GM04503 (cell line): ENCODE measurements at regions not wholly inside any gene's neighbourhood (a gene's known extent, or its start where the extent isn't known, plus 50 kb on each side); places are given as distances from the start of the nearest gene placed in this dataset.
A peak's percentile ranks its signal among the peaks of the same experiment; 100 is the strongest.

Experiments
- DNase-seq: peaks from one replicate; pipeline ENCODE4 v3.0.0-alpha.2; 2012; ENCODE audit warnings: low read depth

GRCh38 chr6:110537208-110538123, 61.1 kb upstream of the SLC22A16 start:
- peak; percentile 97 for DNase-seq

- peak; percentile 79 for DNase-seq
Observed at GRCh38 chr6:110534731-110535492, 58.5 kb upstream of the SLC22A16 start.

- no peak for DNase-seq
Observed at GRCh38 chr6:110532431-110532830, 56.0 kb upstream of the SLC22A16 start.

GRCh38 chr6:110530671-110531070, 54.3 kb upstream of the SLC22A16 start:
- no peak for DNase-seq

- no peak for DNase-seq
Observed at GRCh38 chr6:110529907-110530306, 53.5 kb upstream of the SLC22A16 start.

GRCh38 chr6:110529355-110529754, 52.9 kb upstream of the SLC22A16 start:
- no peak for DNase-seq

- no peak for DNase-seq
Observed at GRCh38 chr6:110528930-110529325, 52.5 kb upstream of the SLC22A16 start.

GRCh38 chr6:110528101-110528929, 51.9 kb upstream of the SLC22A16 start:
- peak; percentile 93 for DNase-seq

- no peak for DNase-seq
Observed at GRCh38 chr6:110527516-110527915, 51.1 kb upstream of the SLC22A16 start.

- no peak for DNase-seq
Observed at GRCh38 chr6:110526726-110527125, 50.3 kb upstream of the SLC22A16 start.
